Stimulated activated CD4-positive, alpha-beta T cell treated with anti-CD3 and anti-CD28 coated beads, Interleukin-4, amount 100 ng/mL, for 48 hours (primary cell): ENCODE measurements at regions not wholly inside any gene's neighbourhood (a gene's known extent, or its start where the extent isn't known, plus 50 kb on each side); places are given as distances from the start of the nearest gene placed in this dataset.
"Not testable (repeated sequence)": the region's sequence is repeated elsewhere in the genome, so short reads cannot be mapped to it uniquely, and the experiment has no call there.

Source experiments
- DNase-seq, 2 donors: peaks; one replicate each; pipeline ENCODE4 v3.0.0-alpha.2; 2020; ENCODE audit warnings: low read depth in 2 of 2

- DNase-seq = no peak
Measured at GRCh38 chr2:121818546-121818945, 63.1 kb downstream of the TSN start.

GRCh38 chr2:121819846-121820245 lies 64.4 kb downstream of the TSN start:
- DNase-seq = no peak

- DNase-seq = no peak
Measured at GRCh38 chr2:121821476-121822158, 66.2 kb downstream of the TSN start.

- DNase-seq = no peak
Measured at GRCh38 chr2:121824264-121824663, 68.8 kb downstream of the TSN start.

- DNase-seq = no peak
Measured at GRCh38 chr2:121825003-121825950, 69.8 kb downstream of the TSN start.

GRCh38 chr2:121826036-121826435 lies 70.6 kb downstream of the TSN start:
- DNase-seq = no peak

- DNase-seq = no peak
Measured at GRCh38 chr2:121828281-121828731, 72.9 kb downstream of the TSN start.

GRCh38 chr2:121830809-121831208 lies 75.4 kb downstream of the TSN start:
- no peak for DNase-seq

GRCh38 chr2:121831841-121832240 lies 76.4 kb downstream of the TSN start:
- no peak for DNase-seq

- DNase-seq = no peak
Measured at GRCh38 chr2:121832412-121833357, 77.2 kb downstream of the TSN start.

GRCh38 chr2:121833358-121833723 lies 77.9 kb downstream of the TSN start:
- no peak for DNase-seq

GRCh38 chr2:121836611-121837010 lies 81.2 kb downstream of the TSN start:
- DNase-seq = no peak

- no peak for DNase-seq
Measured at GRCh38 chr2:121837591-121837990, 82.1 kb downstream of the TSN start.

- DNase-seq = no peak
Measured at GRCh38 chr2:121838551-121838950, 83.1 kb downstream of the TSN start.

GRCh38 chr2:121839584-121839983 lies 84.1 kb downstream of the TSN start:
- DNase-seq = no peak

- no peak for DNase-seq
Measured at GRCh38 chr2:121849236-121849635, 93.8 kb downstream of the TSN start.

- DNase-seq = not testable (repeated sequence)
Measured at GRCh38 chr2:121853149-121853548, 97.7 kb downstream of the TSN start.

GRCh38 chr2:121855510-121855909 lies 100.1 kb downstream of the TSN start:
- DNase-seq = no peak

GRCh38 chr2:121856360-121856759 lies 100.9 kb downstream of the TSN start:
- no peak for DNase-seq

GRCh38 chr2:121858369-121858768 lies 102.9 kb downstream of the TSN start:
- no peak for DNase-seq

- DNase-seq = no peak
Measured at GRCh38 chr2:121858847-121859246, 103.4 kb downstream of the TSN start.
